ENCODE measurements at regions not wholly inside any gene's neighbourhood (a gene's known extent, or its start where the extent isn't known, plus 50 kb on each side); places are given as distances from the start of the nearest gene placed in this dataset.

- Histone ChIP-seq H3K79me2 (ENCODE audit: insufficient read depth, low read length) (no peaks in the 10 kb centered on the region), H3K4me2 (ENCODE audit: insufficient read depth, low read length) (no peak overlapping the region), H3K4me1 (ENCODE audit: insufficient read depth, low read length) (no peaks in the 10 kb centered on the region), H3K4me3 (ENCODE audit: insufficient read depth, low read length) (no peak overlapping the region), H3K36me3 (ENCODE audit: insufficient read depth, low read length) (no peaks in the 10 kb centered on the region), H3K27me3 (ENCODE audit: insufficient read depth, low read length) (no peaks in the 10 kb centered on the region), H4K20me1 (ENCODE audit: insufficient read depth, low read length) (no peaks in the 10 kb centered on the region), H2AFZ (ENCODE audit: low read length) (no peak overlapping the region), H3K9me3 (ENCODE audit: low read depth, low read length) (no peaks in the 10 kb centered on the region), H3K27ac (ENCODE audit: low read depth, low read length) (no peak overlapping the region)
- no peak for TF ChIP-seq CTCF (IDR thresholded peaks at IDR 0.05; ENCODE audit: extremely low read depth, low read depth, low read length)
- no peak for DNase-seq (ENCODE audit: insufficient read length, low spot score, missing footprints)
Observed at GRCh38 chr6:147872002-147872401, 363.5 kb downstream of the SAMD5 start.

GRCh38 chr6:147873816-147874215 lies 365.3 kb downstream of the SAMD5 start:
- Histone ChIP-seq H3K27ac (ENCODE audit: low read depth, low read length) (no peak overlapping the region), H3K9me3 (ENCODE audit: low read depth, low read length) (no peaks in the 10 kb centered on the region), H3K4me1 (ENCODE audit: insufficient read depth, low read length) (no peaks in the 10 kb centered on the region), H2AFZ (ENCODE audit: low read length) (no peak overlapping the region), H3K79me2 (ENCODE audit: insufficient read depth, low read length) (no peaks in the 10 kb centered on the region), H3K4me2 (ENCODE audit: insufficient read depth, low read length) (no peak overlapping the region), H3K36me3 (ENCODE audit: insufficient read depth, low read length) (no peaks in the 10 kb centered on the region), H3K4me3 (ENCODE audit: insufficient read depth, low read length) (no peak overlapping the region), H4K20me1 (ENCODE audit: insufficient read depth, low read length) (no peaks in the 10 kb centered on the region), H3K27me3 (ENCODE audit: insufficient read depth, low read length) (no peaks in the 10 kb centered on the region)
- TF ChIP-seq CTCF (IDR thresholded peaks at IDR 0.05; ENCODE audit: extremely low read depth, low read depth, low read length): no peak
- DNase-seq (ENCODE audit: insufficient read length, low spot score, missing footprints): peak; percentile 64

GRCh38 chr6:147874322-147874721 lies 365.8 kb downstream of the SAMD5 start:
- no peaks in the 10 kb centered on the region for H3K27me3 ChIP-seq (ENCODE audit: insufficient read depth, low read length)
- H3K27ac ChIP-seq (ENCODE audit: low read depth, low read length): no peak overlapping the region
- H3K4me3 ChIP-seq (ENCODE audit: insufficient read depth, low read length): no peak overlapping the region
- H3K79me2 ChIP-seq (ENCODE audit: insufficient read depth, low read length): no peaks in the 10 kb centered on the region
- H3K9me3 ChIP-seq (ENCODE audit: low read depth, low read length): no peaks in the 10 kb centered on the region
- H3K36me3 ChIP-seq (ENCODE audit: insufficient read depth, low read length): no peaks in the 10 kb centered on the region
- no peaks in the 10 kb centered on the region for H4K20me1 ChIP-seq (ENCODE audit: insufficient read depth, low read length)
- H3K4me2 ChIP-seq (ENCODE audit: insufficient read depth, low read length): no peak overlapping the region
- no peak overlapping the region for H2AFZ ChIP-seq (ENCODE audit: low read length)
- no peak for TF ChIP-seq CTCF (IDR thresholded peaks at IDR 0.05; ENCODE audit: extremely low read depth, low read depth, low read length)
- no peak for DNase-seq (ENCODE audit: insufficient read length, low spot score, missing footprints)
- no peaks in the 10 kb centered on the region for H3K4me1 ChIP-seq (ENCODE audit: insufficient read depth, low read length)

GRCh38 chr6:147879031-147879580 lies 370.6 kb downstream of the SAMD5 start:
- H3K9me3 ChIP-seq (ENCODE audit: low read depth, low read length): no peaks in the 10 kb centered on the region

More at GRCh38 chr6:147879031-147879580, 370.6 kb downstream of the SAMD5 start:
- no peak for DNase-seq (ENCODE audit: insufficient read length, low spot score, missing footprints)
- H3K4me2 ChIP-seq (ENCODE audit: insufficient read depth, low read length): no peak overlapping the region
- no peaks in the 10 kb centered on the region for H4K20me1 ChIP-seq (ENCODE audit: insufficient read depth, low read length)
- no peaks in the 10 kb centered on the region for H3K79me2 ChIP-seq (ENCODE audit: insufficient read depth, low read length)
- H3K4me3 ChIP-seq (ENCODE audit: insufficient read depth, low read length): no peak overlapping the region
- H2AFZ ChIP-seq (ENCODE audit: low read length): no peak overlapping the region
- no peaks in the 10 kb centered on the region for H3K27me3 ChIP-seq (ENCODE audit: insufficient read depth, low read length)
- no peaks in the 10 kb centered on the region for H3K36me3 ChIP-seq (ENCODE audit: insufficient read depth, low read length)
- TF ChIP-seq CTCF (IDR thresholded peaks at IDR 0.05; ENCODE audit: extremely low read depth, low read depth, low read length): no peak
- H3K4me1 ChIP-seq (ENCODE audit: insufficient read depth, low read length): no peaks in the 10 kb centered on the region
- H3K27ac ChIP-seq (ENCODE audit: low read depth, low read length): no peak overlapping the region

Measured in osteoblast (primary cell).